ENCODE measurements at regions not wholly inside any gene's neighbourhood (a gene's known extent, or its start where the extent isn't known, plus 50 kb on each side); places are given as distances from the start of the nearest gene placed in this dataset.
"Not testable (repeated sequence)": the region's sequence is repeated elsewhere in the genome, so short reads cannot be mapped to it uniquely, and the experiment has no call there.

DNA sequence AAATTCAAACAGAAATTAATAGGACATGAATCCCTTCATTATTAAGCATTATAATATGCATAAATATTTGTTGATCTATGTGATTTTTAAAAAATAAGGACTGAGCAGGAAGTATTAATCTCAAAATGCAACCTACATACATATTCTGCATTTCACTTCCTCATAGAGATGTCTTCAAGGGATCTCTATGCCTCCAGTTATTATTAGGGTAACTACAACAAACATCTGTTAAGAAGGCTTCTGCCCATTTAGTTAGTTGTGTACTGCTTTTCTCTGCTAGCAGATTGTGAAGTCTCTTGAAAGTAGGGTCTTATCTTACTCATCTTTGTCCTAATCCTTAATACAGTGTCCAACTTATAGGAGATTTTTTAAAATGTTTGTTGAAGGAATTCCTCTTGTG is 414.1 kb downstream of the ACTL7B start:
- no peak for DNase-seq

DNA sequence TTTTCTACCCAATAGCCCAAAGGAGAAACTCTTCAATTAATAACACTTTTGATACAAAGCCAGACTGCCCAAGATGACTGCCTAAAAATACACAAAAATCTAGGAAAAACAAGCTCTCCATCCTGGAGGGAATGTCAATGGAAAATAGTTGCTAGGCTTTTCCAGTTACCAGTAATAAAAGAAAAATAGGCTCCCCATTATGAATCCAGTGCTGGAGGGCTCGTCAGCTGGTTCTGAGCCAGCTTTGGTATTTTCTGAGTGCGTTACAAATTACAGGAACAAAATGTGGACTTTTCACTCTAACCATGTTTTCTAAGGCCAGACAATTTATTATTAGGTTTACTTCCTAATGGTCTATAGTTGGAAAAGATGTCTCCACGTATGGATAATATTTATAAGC is 414.5 kb downstream of the ACTL7B start:
- DNase-seq = no peak

DNA sequence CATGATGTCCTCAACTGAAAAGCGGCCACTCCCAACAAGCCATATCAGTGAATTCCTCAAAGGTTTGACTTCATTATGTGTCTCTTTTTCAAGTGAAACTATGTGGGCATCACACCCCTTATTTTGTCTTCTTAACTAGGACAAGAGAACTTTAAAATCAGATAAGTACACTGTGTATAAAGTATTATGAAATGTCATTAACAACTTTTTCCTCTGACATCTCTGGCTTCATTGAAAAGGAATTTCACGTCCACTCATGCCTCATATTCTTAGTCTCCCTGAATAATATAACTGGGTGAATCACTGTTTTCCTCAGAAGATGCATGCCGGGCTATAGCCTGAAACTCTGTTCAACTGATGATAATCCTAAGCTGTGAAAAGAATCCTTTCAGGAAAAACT is 415.8 kb downstream of the ACTL7B start:
- no peak for DNase-seq

DNA sequence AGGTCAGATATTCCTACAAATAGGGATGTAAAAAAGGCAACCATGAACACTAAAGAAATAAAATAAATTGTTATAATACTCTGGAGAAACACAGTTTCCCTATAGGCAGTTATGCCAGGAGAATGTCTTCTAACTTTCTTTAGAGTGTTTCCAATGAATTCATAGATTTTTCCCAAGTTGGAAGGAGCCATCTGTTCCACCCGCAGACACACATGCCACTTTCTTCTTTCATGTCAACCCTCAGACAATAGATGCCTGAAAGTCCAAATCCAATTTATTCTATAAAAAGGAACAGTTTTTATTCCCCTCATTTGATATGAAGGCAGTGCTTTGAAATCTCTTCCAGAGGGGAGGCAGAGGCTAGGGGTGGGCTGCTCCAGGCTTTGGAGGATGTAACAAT is 418.1 kb downstream of the ACTL7B start:
- no peak for DNase-seq

DNA sequence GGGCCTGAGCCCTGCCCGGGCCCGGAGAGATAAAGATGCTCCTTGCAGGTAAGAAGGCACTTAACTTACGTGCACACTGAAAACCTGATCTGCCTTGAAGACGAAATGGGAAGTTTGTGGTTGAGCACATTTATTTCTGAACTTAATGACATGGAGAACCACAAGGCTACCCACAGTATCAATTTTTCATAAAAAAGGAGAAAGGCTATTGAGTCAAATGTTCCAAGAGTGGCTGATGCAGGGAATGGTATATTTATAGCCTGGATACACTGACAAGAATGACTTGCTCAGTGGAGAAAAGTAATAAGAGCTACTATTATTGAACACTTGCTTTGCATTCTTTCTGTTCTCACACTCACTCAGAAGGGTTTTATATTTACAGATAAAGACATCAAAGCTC is 419.3 kb downstream of the ACTL7B start:
- no peak for DNase-seq

DNA sequence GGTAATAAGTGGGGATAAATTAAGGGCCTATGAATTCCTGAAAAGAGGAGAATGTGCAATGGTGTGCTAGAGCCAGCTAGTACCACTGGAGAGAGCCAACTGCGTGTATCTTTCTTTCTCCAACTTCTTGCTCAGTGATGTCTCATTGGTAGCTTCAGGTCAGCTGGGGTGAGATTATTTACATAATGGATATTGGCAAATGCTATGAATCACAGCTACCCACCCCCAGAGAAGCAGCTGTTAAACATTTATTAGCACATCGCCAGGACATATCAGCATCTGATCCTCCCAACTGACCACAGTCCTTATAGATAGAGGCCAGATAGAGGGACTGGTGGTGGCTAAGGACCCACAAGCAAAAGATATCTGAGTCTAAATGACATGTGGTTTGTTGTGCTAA is 421.3 kb downstream of the ACTL7B start:
- DNase-seq = no peak

DNA sequence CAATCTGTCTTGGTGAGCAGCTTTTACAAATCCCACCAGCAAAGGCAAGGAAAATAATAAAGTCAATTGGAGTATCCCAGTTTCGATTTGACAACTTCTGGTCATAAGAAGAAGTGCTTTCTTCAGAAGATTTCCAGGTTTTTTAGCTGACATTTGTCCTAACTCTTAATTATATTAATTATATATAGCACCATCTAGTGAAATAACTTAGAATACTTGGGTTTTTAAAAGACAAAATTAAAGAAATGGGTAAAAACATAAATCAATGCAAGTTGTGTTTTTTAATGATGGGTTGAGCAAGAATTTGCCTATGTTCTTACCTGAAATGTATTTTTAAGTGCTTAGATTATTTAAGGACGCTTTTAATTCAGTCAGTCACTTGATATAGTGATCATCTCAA is 421.8 kb downstream of the ACTL7B start:
- no peak for DNase-seq

DNA sequence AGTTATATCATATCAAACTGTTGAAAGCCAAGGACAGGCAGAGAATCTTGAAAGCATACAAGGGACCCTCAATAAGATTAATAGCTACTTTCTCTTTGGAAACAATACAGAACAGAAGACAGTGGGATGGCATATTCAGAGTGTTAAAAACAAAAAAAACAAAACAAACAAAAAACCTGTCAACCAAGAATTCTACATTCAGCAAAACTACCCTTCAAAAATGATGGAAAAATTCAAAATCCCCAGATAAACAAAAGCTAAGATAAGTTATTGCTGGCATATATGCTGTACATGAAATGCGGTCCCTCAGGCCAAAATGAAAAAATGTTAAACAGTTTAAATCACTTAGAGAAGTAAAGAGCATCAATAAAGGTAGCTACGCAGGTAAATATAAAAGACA is 425.1 kb downstream of the ACTL7B start:
- no peak for DNase-seq

DNA sequence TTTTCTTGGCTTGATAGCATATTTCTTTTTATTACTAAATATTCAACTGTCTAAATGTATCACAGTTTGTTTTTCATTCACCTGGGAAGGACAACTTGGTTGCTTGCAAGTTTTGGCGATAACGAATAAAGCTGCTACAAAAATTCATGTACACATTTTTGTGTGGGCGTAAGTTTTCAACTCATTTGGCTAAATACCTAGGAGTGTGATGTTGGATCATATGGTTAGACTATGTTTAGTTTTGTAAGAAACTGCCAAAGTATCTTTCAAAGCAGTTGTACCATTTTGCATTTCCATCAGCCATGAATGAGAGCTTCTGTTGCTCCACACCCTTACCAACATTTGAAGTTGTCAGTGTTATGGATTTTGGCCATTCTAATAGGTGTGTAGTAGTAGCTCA is 428.0 kb downstream of the ACTL7B start:
- DNase-seq = no peak

DNA sequence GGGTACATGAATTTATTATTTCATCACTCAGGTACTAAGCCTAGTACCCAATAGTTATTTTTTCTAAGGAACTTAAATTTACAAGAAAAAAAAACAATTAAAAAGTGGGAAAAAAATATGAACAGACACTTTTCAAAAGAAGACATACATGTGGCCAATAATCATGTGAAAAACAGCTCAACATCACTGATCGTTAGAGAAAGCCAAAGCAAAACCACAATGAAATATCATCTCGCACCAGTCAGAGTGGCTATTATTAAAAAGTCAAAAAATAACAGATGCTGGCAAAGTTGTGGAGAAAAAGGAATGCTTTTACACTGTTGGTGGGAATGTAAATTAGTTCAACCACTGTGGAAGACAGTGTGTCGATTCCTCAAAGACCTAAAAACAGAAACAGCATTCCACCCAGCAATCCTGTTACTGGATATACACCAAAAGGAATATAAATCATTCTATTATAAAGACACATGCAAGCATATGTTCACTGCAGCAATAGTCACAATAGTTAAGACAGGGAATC is 429.3 kb downstream of the ACTL7B start:
- DNase-seq = not testable (repeated sequence)

DNA sequence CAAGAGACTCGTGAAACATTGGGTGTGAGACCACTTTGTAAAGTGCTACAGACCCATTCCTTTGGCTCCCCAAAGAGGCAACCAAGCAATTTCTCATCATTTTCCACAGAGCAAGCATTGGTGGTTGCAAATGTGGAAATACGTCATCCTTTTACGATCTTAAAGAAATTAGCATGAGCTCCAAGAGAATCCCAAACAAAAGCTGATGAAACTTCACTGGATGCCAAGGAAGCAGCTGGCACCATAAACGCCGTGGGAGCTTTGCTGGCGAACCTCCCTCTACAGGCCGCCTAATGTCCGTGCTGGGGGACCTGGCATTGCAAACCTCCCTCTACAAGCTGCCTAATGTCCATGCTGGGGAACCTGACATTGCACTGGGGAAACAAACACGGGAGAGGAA is 432.4 kb downstream of the ACTL7B start:
- no peak for DNase-seq

DNA sequence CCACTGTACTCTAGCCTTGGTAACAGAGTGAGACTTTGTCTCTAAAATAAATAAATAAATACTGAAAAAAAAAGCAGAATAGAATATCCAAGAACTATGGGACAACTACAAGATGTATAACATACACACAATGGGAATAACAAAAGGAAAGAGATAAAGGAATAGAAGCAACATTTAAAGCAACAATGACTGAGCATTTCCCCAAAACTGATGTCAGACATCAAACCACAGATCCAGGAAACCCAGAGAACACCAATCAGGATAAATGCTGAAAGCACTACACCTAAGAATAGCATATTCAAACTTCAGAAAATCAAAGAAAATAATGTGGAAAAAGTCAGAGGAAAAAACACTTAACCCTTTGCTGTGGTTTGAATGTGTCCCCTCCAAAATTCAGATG is 436.4 kb downstream of the ACTL7B start:
- no peak for DNase-seq

DNA sequence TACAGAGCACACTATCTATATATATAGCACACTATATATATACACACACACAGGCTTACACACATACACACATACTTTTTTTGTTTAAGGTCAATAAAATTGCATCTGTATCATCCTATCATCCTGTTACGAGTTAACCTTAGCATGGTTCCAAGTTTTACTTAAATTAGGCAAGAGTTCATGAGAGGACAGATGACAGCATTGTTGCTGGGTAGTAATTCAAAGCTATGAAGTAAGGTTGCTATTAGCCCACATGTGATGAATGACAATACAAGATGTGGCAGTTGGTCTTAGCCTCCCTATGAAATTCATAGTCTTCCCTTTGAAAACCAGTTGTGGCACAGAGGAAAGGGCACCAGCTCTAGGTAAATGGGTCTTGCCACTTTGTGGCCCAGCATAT is 438.1 kb downstream of the ACTL7B start:
- no peak for DNase-seq

DNA sequence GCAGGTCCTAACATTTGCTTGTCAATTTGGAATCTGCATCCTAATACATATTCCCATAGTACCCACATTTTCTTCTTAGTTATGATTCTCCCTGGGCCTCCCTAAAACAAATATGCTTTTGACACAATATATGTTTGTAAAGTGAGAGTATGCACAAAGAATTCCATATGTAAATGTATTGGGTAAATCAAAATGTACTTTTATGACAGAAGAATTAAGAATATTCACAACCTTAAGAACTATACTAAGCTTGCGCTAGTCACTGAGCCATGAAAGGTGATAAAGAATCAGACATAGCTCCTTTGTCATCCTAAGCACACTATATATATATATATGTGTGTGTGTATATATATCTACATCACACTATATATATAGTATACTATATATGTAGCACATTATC is 438.5 kb downstream of the ACTL7B start:
- no peak for DNase-seq

DNA sequence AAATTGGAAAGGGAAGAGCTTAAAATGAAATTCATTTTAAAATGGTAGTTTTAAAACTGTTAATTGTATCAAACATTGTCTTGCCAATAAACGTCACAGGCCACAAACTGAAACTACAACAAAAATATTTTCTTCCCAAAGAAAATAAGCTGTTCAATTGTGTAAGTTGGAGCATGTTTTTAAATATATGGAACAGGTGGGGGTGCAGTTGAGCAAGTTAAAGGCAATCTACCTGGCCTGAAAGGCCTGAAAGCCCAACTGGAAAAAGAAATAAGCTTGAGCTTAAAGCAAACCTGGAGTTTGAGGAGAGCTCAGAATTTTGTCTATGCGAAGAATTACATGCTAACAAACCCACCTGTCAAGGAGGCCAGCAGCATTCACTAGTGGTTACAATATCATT is 439.5 kb downstream of the ACTL7B start:
- DNase-seq = no peak

DNA sequence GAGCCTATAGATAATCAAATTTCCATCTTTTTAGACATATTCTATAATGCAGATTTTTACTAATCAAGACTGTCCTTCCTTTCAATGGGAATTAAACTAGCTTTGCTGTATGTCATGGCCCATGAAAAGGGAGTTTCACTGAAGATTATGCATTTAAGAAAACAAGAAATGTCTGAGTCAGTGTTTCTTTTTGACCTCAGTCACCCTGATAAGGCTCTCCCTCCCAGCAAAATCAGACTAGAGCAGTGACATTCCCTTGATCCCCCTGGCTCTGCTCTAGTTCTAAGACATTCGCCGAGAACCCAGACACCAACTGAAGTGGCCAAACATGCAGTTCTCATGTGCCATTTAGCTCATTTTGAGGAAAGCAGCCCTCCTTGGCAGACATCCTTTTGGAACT is 442.0 kb downstream of the ACTL7B start:
- no peak for DNase-seq

DNA sequence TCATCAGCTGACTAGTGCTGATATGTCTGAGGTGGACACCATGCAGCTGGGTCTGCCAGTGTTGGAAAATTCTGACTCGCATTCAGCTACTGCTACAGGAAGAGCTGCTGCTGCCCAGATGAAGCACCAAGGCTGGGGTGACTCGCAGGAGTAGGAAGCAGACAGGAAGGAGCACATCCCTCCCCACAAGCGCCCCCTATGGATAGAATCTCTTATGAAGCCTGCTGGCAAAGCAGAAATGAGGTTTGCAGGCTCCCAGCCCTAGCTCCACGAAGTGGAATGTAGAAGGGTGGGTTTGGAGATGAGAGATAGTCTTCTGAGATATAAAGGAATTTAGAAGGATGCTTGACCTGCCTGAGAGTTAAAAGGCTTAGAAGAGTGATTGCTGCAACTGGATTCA is 443.0 kb downstream of the ACTL7B start:
- no peak for DNase-seq

DNA sequence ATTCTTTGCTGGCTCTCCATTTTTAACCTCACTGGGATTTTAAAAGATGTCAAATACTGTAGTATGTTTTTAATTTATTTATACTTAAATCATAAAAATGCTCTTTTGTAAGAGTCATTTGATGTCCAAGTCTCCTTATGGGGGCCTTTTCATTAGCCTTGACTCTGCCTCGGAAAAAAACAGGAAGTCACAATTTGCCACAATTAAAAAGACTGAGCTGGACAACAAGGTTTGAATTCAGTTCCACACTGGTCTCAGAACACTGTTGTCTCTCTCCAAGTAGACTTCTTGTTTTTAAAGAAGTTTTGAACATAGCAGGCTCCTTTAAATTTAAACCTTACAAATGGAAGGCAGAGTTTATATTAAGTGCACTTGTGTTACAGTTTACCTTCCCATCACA is 444.2 kb downstream of the ACTL7B start:
- no peak for DNase-seq

DNA sequence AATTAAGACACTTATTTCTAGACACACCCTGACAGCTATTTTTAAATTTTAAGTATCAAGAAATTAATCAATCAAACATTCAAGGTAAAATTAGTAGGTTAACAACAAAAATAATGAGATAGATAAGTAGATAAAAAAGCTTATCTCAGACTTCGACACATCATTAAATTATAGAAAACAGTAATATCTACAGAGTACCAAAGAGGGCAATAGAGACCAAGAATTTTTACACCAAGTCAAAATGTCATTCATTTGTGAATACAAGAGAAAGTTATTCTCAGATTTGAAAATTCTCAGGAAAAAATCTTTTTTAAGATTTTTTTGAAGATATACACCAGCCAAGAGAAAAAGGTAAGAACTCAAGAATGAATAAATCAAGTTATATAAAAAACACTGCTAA is 445.6 kb downstream of the ACTL7B start:
- no peak for DNase-seq

DNA sequence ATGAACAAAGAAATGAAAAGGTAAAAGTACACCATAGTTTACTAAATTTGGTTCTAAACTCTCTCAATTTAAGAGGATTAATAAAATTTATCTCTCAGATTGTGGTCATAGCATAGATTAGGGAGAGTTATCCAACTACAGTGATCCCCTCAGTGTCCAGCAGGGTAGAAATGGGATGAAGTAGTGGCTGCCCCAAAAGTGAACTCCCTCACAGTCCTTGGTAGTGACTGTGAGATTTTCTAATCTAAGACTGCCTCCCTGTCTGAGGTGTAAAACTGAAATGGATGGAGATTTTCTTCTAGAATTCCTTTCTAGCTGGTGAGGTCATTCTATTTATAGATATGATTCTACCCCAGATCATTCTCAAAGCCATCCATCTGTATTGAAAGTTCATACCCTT is 455.5 kb downstream of the ACTL7B start:
- no peak for DNase-seq

DNA sequence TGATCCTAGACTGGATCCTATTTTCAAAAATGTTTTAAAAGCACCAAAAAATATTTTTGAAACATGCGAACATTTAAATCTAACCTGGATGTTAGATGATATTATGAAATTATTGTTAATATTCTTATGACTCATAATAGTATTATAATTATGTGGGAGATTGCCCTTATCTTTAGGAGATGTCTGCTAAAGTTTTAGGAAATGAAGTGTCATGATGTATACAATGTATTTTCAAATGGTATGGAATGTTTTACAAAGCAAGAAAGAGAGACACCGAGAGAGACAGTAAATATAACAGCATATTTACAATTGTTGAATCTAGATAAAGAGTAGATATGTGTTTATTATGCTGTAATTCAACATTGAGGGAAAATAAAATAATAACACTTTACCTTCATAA is 455.9 kb downstream of the ACTL7B start:
- DNase-seq = no peak

DNA sequence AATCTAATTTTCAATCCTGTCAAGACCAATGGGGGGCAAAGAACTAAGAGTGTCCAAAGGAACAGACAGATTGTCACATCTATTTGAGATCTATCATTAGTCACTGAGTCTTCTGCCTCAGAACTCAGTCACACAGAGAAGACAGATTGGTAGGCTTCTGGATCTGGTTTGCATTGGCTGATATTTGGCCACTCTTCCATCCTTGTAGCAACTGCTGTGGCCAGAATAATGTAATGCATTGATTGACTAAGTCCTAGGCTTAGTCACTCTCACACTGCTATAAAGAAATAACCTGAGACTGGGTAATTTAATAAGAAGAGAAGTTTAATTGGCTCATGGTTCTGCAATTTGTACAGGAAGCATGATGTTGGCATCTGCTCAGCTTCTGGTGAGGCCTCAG is 458.5 kb downstream of the ACTL7B start:
- DNase-seq = no peak

DNA sequence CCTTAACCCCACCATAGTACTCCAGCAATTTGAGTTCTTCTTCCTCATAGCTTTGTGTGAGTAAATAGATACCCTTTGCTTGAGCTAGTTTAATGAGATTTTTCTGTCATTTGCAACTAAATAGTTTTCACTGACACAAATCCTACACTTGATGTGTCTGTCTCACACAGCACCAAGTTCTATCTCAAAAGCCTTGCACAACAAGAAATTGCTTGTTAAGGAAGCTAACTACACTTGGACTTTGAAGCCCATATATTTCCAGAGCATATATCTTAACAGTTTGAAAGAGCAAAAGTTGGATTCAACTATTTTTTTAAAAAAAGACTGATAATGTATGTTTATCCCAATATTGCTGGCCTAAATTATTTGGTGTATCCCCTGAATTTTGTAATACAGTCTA is 459.2 kb downstream of the ACTL7B start:
- DNase-seq = no peak

DNA sequence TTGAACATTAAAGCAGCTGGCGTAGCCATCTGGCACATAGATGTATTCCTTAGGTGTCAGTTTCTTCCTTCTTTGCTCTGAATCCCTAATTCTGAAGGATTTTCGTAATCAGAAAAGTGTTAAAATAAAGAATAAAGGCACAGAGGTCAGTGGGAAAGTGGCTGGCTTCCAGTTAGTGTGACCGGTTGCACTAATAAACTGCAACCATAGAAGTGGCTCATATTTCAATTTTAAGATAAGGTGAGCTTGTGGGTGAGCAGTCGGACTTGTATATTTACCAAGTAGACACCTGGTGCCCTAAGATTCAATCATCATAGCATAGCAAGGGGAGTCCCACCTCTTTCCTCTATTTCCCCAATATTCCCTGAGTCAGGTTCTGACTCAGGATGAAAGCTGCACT is 459.6 kb downstream of the ACTL7B start:
- DNase-seq = no peak

DNA sequence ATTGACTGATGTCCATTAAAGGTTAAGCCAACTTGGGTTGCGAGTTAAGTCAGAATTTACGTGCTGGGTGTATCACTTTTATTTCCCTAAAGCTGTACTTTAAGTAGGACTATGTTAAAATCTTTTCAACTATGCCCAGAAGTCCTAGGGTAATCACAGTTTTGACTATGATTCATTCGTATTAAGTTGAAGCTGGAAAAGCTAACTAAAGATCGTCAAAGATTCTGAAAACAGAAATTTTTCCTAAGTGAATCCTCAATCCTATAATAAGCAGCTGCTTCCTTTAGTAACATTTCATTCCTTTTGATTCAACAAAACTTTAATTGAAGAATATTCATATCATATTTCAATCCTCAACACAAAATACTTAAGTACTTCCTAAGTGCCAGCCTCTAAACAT is 460.4 kb downstream of the ACTL7B start:
- DNase-seq = no peak

DNA sequence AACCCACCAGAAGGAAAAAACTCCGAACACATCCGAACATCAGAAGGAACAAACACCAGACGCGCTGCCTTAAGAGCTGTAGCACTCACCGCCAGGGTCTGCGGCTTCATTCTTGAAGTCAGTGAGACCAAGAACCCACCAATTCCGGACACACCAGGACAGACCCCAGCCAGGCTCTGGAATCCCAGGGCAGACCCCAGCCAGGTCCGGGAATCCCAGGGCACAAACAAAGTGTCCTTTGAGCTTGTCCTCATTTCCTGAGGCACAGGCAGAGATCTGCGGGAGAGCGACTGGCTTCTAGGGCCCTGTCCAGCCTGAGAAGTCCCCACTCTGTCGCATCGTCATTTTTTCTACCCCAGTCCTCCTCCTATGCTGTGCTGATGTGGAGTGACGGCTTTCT is 461.1 kb downstream of the ACTL7B start:
- no peak for DNase-seq
